Activated CD8-positive, alpha-beta memory T cell treated with anti-CD3 and anti-CD28 coated beads for 24 hours (primary cell): ENCODE measurements at regions not wholly inside any gene's neighbourhood (a gene's known extent, or its start where the extent isn't known, plus 50 kb on each side); places are given as distances from the start of the nearest gene placed in this dataset.
"Not testable (repeated sequence)": the region's sequence is repeated elsewhere in the genome, so short reads cannot be mapped to it uniquely, and the experiment has no call there.

Experiments
- DNase-seq: peaks from one replicate; pipeline ENCODE4 v3.0.0-alpha.2; 2020

DNA sequence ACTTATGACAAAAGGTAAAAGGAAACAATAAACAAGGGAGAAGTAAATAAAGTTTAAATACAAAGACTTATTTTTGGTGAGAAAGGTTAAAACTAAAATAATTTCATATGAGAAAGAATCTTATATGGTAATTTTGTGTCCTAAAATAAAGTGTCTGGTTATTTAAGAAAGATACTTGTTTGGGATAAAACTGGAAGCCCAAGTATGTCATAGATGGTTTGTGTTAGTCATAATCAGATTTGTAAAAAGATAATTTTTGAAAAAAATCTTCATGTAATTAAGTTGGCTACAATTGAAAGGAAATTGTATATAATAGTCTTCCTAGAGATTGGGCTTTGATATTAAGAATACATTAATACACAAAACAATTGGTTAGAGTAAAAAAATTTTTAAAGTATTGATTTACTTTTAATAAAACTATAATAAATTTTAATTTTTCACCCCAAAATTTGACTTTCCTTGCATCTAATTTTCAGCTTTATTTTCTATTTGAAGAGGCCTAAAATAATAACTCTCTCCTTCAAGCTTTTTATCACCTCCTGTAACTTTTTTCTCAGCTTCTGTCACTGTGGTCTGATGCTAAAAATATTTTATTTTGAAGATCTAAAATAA is 315.6 kb downstream of the SLITRK5 start:
- DNase-seq: no peak

- no peak for DNase-seq
These were observed 326.9 kb downstream of the SLITRK5 start for GRCh38 chr13:87998081-87998480.

DNA sequence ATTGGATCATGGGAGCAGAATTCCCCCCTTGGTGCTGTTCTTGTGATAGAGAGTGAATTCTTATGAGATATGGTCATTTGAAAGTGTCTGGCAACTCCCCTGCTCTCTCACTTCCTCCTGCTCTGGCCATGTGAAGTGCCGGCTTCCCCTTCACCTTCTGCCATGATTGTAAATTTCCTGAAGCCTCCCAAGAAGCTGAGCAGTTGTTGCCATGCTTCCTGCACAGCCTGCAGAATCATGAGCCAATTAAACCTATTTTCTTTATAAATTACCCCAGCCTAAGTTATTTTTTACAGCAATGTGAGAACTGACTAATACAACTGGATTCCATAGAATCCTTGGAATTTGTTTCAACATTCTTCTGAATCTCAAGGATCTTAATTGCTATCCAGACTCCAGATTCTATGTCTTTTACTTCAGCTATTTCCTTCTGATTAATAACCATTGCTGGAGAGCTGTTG is 328.1 kb downstream of the SLITRK5 start:
- no peak for DNase-seq

GRCh38 chr13:87999788-88000187 is 328.6 kb downstream of the SLITRK5 start:
- DNase-seq: no peak

DNA sequence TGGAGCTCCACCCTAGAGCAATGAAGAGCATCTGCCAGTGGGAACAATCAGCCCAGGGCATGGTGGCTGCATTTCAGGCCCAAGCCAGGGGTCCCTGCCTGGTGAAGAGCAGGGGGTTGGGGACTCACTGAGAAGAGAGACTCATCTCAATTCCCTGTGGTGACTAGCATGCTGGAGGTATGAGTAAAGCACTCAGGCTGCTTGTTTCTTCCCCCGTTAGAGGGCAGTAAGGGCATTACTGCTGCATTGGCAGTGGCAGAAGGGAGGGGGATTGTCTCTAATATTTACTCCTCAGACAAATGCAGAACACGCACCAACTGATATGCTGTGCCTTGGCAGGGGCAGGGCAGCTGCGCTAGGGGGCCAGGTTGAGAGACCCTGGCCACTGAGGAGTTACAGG is 329.1 kb downstream of the SLITRK5 start:
- DNase-seq: no peak

GRCh38 chr13:88000787-88001186 is 329.6 kb downstream of the SLITRK5 start:
- DNase-seq: no peak

DNA sequence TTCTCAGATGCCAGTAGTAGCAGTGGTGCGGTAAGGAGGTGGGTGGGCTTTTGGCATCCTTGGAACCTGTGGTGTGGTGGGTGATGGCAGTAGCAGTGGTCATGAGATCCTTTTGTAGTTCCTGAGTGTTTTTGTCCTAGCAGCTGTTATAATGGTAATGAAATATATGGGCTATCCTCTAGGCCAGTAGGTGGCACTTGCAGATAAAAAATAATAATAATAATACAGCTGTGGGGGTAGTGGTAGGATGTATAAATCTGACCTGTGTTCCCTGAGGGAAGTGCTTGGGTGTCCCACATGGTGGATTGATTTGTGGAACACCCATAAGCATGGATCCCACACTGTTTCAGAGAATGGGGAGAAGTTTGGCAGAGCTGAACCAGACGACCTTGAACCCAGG is 334.0 kb downstream of the SLITRK5 start:
- DNase-seq: no peak

GRCh38 chr13:88014527-88014926 is 343.4 kb downstream of the SLITRK5 start:
- DNase-seq: no peak

DNA sequence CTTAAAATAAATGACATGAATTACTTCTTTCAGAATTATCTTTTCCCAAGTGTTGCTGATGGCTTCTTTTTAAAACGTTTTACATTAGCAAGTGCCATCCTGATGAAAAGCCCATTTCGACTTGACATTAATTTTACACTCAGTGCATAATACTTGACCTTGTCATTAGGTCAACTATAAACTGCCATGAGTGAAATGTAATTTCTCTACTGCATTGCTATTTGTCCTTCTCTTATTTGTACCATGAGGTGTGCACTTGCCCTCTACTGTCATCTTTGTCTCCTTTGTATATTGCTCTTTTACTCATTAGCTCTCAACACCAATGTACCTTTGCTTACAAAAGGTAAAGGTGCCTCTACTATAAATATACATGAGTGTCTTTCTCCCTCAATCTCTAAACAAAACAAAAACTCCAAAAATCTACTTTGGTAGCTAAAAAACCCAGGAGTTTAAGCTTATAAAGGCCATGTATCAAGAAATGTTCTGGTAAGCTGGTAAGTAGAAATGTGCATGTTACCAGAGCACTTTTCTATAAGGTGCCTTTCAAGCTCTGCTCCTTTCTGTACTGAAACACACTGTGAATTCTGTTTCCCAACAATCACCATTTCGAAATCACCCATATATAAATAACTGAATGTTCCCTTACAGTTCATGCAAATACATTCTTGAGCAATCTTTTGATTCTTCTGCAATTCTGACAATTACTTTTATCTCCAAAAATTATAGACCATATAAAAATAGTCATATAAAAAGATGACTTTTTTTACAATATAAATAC is 351.4 kb downstream of the SLITRK5 start:
- no peak for DNase-seq

DNA sequence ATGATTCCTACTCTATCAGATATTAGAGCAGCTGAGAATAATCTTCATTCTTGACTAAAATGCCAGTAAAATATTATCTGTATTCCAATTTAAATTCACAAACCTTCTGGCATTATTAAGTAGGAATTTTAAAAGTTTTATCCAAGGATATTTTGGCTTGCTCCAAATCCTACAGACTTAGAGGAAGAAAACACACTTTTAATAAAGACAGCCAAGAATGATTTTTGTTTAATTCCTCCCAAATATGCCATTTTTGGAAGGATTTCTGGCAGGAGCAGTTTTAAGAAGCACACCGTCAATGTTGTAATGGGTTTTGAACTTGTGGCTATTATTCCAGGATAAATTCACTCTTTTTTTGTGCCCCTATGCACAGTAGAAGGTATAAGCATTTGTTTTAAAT is 355.1 kb downstream of the SLITRK5 start:
- no peak for DNase-seq

DNA sequence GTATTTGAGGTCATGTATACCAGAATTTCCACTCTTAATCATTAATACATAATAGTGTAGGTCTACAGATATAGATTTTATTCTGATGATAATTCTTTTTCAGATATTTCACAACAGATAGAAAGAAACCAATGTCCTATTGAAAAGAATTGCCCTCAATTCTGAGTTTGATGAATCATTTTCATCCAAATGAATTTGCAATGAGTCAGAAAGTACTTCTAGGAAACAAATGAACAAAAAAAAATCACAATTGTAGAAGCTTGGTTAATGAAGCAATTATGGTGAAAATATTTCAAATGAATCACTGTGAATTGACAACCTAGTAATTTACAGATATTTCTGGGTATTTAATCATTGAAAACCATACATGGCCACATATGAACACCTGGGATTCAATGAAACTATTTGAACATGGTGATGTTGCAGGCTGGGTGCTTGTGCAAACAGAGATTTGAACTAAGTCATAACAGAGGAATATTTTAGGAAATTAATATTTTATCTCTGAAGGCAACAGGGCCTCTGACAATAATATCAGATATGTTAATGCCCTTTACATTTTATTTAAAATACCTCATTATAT is 360.9 kb downstream of the SLITRK5 start:
- DNase-seq: no peak

GRCh38 chr13:88036205-88036604 is 365.0 kb downstream of the SLITRK5 start:
- DNase-seq: not testable (repeated sequence)

GRCh38 chr13:88042489-88042888 is 371.3 kb downstream of the SLITRK5 start:
- DNase-seq: no peak

GRCh38 chr13:88051746-88052482 is 380.7 kb downstream of the SLITRK5 start:
- DNase-seq: no peak

DNA sequence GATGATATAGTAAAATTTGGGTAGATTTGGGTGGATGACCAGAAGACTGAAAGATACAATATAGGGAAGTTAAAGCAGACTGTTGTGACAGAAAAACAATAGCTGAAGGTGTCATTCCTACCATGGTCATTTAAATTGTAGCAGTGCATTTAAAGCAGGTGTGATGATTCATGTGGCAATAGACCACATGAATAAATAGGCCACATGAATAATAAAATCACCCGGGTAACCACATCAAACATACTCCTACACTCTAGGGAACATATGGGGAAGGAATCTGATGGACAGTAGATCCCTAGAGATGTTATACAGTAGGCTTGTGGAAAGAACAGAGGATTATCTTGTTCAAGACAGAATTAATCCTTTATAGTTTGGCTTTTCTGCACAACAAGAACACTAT is 392.6 kb downstream of the SLITRK5 start:
- no peak for DNase-seq

DNA sequence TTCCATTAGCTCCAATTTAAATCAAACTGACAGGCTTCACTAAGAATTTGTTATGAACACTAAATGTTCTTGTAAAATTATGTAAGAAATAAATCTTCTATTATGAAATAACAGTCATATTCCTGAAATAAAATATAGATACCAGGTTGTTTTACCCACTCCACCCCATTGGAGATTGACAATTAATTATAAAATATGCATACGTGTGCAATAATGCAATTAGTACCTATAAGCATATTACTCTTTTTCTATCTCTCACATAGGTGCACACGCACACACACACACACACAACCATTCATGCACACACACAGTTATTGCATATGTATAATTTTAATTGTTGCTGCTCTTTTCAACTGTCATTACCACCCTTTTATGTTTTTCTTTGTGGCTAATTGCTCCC is 395.7 kb downstream of the SLITRK5 start:
- DNase-seq: no peak

- DNase-seq: no peak
These were observed 397.1 kb downstream of the SLITRK5 start for GRCh38 chr13:88068316-88068715.

DNA sequence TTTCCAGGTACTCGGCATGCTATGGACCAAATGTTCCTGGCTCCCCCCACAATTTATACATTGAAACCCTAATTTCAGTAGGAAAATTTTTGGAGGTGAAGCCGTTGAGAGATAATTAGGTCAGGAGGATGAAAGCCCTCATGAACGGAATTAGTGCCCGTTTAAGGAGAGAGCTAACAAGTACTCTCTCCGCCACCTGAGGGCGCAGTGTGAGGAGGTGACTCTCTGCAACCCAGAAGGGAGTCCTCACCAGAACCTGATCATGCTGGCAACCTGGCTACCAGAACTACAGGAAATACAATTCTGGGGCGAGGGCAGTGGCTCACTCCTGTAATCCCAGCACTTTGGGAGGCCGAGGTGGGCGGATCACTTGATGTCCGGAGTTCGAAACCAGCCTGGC is 397.8 kb downstream of the SLITRK5 start:
- DNase-seq: no peak

DNA sequence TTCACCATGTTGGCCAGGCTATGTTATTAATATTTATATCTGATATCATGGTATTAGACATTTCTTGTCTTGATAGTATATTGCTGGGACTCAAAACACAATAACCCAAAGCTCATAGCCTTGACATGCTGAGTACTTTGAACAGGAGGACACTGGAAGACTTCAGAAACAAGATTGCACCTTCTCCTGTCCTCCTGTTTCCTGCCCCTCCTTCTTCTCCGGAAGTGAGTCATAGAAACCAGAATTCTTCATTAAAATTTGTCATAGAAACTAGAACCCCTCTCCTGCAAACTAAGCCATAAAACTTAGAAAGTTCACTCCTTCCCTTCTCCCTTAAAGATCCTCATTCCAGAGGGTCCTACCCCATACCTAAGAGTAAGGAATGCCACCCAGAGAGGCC is 400.2 kb downstream of the SLITRK5 start:
- no peak for DNase-seq

DNA sequence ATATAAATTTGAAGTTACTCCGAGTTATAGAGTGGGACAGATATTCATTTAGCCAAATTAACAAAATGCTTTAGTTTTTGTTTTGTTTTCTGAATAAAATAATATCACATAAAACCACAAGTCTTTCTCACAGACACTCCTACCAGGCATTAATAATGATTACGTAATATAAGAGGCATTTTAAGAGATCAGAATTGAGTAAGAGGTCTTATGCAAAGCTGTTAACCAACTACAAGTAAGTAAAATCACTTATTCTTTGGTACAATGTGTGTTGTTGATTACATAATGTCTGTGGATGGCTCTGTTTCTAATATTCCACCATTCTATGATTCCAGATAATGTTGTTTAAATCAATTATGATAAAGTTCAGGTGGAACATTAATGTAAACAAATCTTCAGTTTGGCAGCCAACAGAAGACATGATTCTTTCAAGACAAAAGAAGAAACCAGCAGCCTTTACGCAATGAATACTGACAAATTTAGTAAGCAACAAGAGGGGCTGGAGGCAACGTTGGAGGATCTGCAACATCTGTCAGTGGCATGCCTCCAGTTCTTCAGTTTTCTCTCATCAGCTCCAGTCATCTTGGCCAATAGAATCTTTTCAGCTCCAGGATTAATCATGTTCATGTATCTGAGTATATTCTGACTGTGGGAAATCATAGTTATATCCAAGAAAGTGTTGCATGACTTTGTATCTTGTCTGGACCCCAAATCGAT is 403.8 kb downstream of the SLITRK5 start:
- DNase-seq: no peak

DNA sequence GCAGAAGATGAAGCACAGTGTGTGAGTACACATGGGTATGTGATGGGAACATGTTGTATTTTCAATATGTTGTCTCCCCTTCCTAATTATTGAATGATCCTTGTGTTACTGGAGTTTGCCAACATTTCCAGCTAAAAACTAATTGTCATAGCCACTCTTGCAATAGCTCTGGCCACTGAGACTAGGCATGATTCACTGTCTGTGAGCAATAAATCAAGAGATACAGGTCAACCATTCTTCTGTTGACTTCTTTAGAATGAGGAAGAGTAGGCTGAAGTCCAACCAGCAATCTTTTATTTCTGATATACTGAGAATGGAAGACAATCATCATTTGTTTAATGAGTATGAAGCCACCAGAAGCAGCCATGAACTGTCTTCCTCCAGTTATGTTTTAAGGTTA is 413.9 kb downstream of the SLITRK5 start:
- DNase-seq: no peak

GRCh38 chr13:88086577-88086976 is 415.4 kb downstream of the SLITRK5 start:
- DNase-seq: no peak

DNA sequence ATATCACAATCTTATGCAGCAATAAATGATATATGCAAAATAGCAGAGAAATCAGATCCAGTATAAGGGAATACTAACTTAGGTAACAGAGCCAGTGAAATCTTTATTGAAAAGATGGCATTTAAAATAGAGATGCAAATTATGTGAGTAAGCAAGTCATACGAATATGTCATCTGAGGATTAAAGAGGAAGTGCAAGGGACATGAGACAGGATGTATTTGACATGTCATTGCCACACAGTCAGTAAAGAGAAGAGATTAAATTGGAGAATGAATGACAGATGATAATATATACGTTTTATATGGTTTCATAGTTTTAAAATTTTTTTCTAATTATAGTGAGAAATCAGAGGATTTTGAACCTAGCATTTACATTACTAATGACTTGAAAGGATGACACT is 426.4 kb downstream of the SLITRK5 start:
- DNase-seq: no peak
